AG04450 (cell line): ENCODE measurements at regions not wholly inside any gene's neighbourhood (a gene's known extent, or its start where the extent isn't known, plus 50 kb on each side); places are given as distances from the start of the nearest gene placed in this dataset.

Source experiments
- CTCF ChIA-PET: fragments of 300-600, 350-600 bp; formaldehyde crosslinking; extraction: SDS; loops from one replicate; lab custom pipeline; 2022; ENCODE audit warnings: antibody characterized with exemption, inconsistent platforms; lab: Charles Lee
- POLR2A ChIA-PET: fragments of 350-600 bp; formaldehyde crosslinking; extraction: SDS; loops from one replicate; lab custom pipeline; 2021; ENCODE audit warnings: antibody characterized with exemption, inconsistent platforms; lab: Yijun Ruan, JAX
- DNase-seq: peaks from one replicate; pipeline ENCODE4 v3.0.0-alpha.2; 2011; ENCODE audit warnings: low read depth, low spot score
- H3K27ac ChIP-seq: one replicate; pipeline ENCODE4 v1.5.1; 2012; ENCODE audit warnings: low read depth, low read length, control low read depth
- H3K27me3 ChIP-seq: one replicate; pipeline ENCODE4 v1.6.0; 2012; ENCODE audit warnings: low read length; ENCODE audit not compliant: control insufficient read depth, insufficient read depth
- H3K4me3 ChIP-seq: 2 replicates; pipeline ENCODE4 v1.5.1; 2011; ENCODE audit warnings: mild to moderate bottlenecking, low read depth, low read length, control low read depth
- H3K9me3 ChIP-seq: 2 replicates; pipeline ENCODE4 v1.5.1; 2012; ENCODE audit warnings: low read length; ENCODE audit not compliant: control insufficient read depth, insufficient read depth
- CTCF ChIP-seq: IDR thresholded peaks from 2 replicates; pipeline ENCODE4 v1.5.1; 2011; ENCODE audit warnings: low read depth, low read length, control low read depth, inconsistent platforms

GRCh38 chr6:84469144-84469543 lies 241.7 kb upstream of the CEP162 start:
- Histone ChIP-seq H3K4me3 (no peak overlapping the region), H3K27ac (no peak overlapping the region), H3K9me3 (no peaks in the 10 kb centered on the region), H3K27me3 (no peaks in the 10 kb centered on the region)
- no peak for DNase-seq
- POLR2A ChIA-PET: no interaction called here
- no peak for TF ChIP-seq CTCF
- CTCF ChIA-PET: interaction anchor here (1.4 kb wide), 1 partner anchor 47 kb away, joined by 4 read pairs; no protein-coding TSS in a partner anchor

- DNase-seq: no peak
- ChIA-PET POLR2A (no interaction called here), CTCF (interaction anchor here (2.1 kb wide), 1 partner anchor 45 kb away, joined by 5 read pairs; no protein-coding TSS in a partner anchor)
- no peaks in the 10 kb centered on the region for H3K27me3 ChIP-seq
- no peak overlapping the region for H3K4me3 ChIP-seq
- H3K27ac ChIP-seq: no peak overlapping the region
- H3K9me3 ChIP-seq: no peaks in the 10 kb centered on the region
- TF ChIP-seq CTCF: no peak
Measured at GRCh38 chr6:84467296-84467695, 239.9 kb upstream of the CEP162 start.

- no peaks in the 10 kb centered on the region for H3K27me3 ChIP-seq
- POLR2A ChIA-PET: no interaction called here
- H3K4me3 ChIP-seq: no peak overlapping the region
- DNase-seq: no peak
- TF ChIP-seq CTCF: no peak
- no peak overlapping the region for H3K27ac ChIP-seq
- H3K9me3 ChIP-seq: no peaks in the 10 kb centered on the region
- CTCF ChIA-PET: interaction anchor here (2.1 kb wide), 1 partner anchor 44 kb away, joined by 5 read pairs; no protein-coding TSS in a partner anchor
Measured at GRCh38 chr6:84466511-84466910, 239.1 kb upstream of the CEP162 start.

- POLR2A ChIA-PET: no interaction called here
- Histone ChIP-seq H3K27ac (no peak overlapping the region), H3K4me3 (no peak overlapping the region), H3K9me3 (no peaks in the 10 kb centered on the region), H3K27me3 (no peaks in the 10 kb centered on the region)
- CTCF ChIA-PET: no interaction called here
- no peak for DNase-seq
- TF ChIP-seq CTCF: no peak
Measured at GRCh38 chr6:84464471-84464870, 237.0 kb upstream of the CEP162 start.

GRCh38 chr6:84462698-84463097 lies 235.3 kb upstream of the CEP162 start:
- H3K27me3 ChIP-seq: no peaks in the 10 kb centered on the region
- CTCF ChIA-PET: no interaction called here
- no peak overlapping the region for H3K27ac ChIP-seq
- DNase-seq: no peak
- no peak for TF ChIP-seq CTCF
- H3K9me3 ChIP-seq: no peaks in the 10 kb centered on the region
- POLR2A ChIA-PET: no interaction called here
- no peak overlapping the region for H3K4me3 ChIP-seq
